HTR-8/SVneo (cell line): ENCODE measurements at regions not wholly inside any gene's neighbourhood (a gene's known extent, or its start where the extent isn't known, plus 50 kb on each side); places are given as distances from the start of the nearest gene placed in this dataset.

ENCODE experiments used
- DNase-seq: peaks from one replicate; pipeline ENCODE4 v3.0.0; 2011; ENCODE audit warnings: low spot score, mixed read lengths; ENCODE audit not compliant: insufficient read length
- FAIRE-seq: peaks from 2 replicates; lab custom pipeline; 2011; peaks lifted over from hg19 to GRCh38; lab: Jason Lieb, UNC

- FAIRE-seq, result no peak
Measured at GRCh38 chr12:77438644-77439043, 373.3 kb upstream of the E2F7 start.

GRCh38 chr12:77437206-77437605, 371.8 kb upstream of the E2F7 start:
- no peak for DNase-seq
- FAIRE-seq, result no peak

More at GRCh38 chr12:77438644-77439043, 373.3 kb upstream of the E2F7 start:
- DNase-seq, result no peak

GRCh38 chr12:77435446-77436091, 370.2 kb upstream of the E2F7 start:
- DNase-seq (no peak), FAIRE-seq (no peak)

GRCh38 chr12:77433799-77434198, 368.4 kb upstream of the E2F7 start:
- FAIRE-seq, result no peak
- no peak for DNase-seq

GRCh38 chr12:77429426-77429825, 364.1 kb upstream of the E2F7 start:
- DNase-seq (no peak), FAIRE-seq (no peak)

GRCh38 chr12:77421152-77421551, 355.8 kb upstream of the E2F7 start:
- FAIRE-seq, result no peak
- DNase-seq, result no peak

GRCh38 chr12:77409551-77409950, 344.2 kb upstream of the E2F7 start:
- FAIRE-seq (no peak), DNase-seq (no peak)

GRCh38 chr12:77407931-77408330, 342.6 kb upstream of the E2F7 start:
- DNase-seq (no peak), FAIRE-seq (no peak)

GRCh38 chr12:77406219-77406905, 341.0 kb upstream of the E2F7 start:
- FAIRE-seq, result no peak
- no peak for DNase-seq

- DNase-seq (no peak), FAIRE-seq (no peak)
Measured at GRCh38 chr12:77402716-77403115, 337.3 kb upstream of the E2F7 start.

- DNase-seq (no peak), FAIRE-seq (no peak)
Measured at GRCh38 chr12:77401770-77402081, 336.4 kb upstream of the E2F7 start.

GRCh38 chr12:77401064-77401769, 335.8 kb upstream of the E2F7 start:
- DNase-seq (no peak), FAIRE-seq (no peak)

GRCh38 chr12:77392467-77393088, 327.2 kb upstream of the E2F7 start:
- no peak for DNase-seq
- FAIRE-seq, result no peak

- no peak for FAIRE-seq
- DNase-seq, result no peak
Measured at GRCh38 chr12:77388445-77389265, 323.3 kb upstream of the E2F7 start.

- no peak for FAIRE-seq
- DNase-seq, result no peak
Measured at GRCh38 chr12:77387671-77388070, 322.3 kb upstream of the E2F7 start.

- no peak for DNase-seq
- FAIRE-seq, result no peak
Measured at GRCh38 chr12:77387214-77387613, 321.8 kb upstream of the E2F7 start.

GRCh38 chr12:77384941-77385340, 319.6 kb upstream of the E2F7 start:
- FAIRE-seq (no peak), DNase-seq (no peak)

GRCh38 chr12:77382096-77382742, 316.9 kb upstream of the E2F7 start:
- no peak for DNase-seq
- FAIRE-seq, result no peak

GRCh38 chr12:77377622-77378021, 312.3 kb upstream of the E2F7 start:
- DNase-seq (no peak), FAIRE-seq (no peak)

GRCh38 chr12:77377116-77377515, 311.7 kb upstream of the E2F7 start:
- DNase-seq (no peak), FAIRE-seq (no peak)
